HG03575 (cell line): ENCODE measurements at regions not wholly inside any gene's neighbourhood (a gene's known extent, or its start where the extent isn't known, plus 50 kb on each side); places are given as distances from the start of the nearest gene placed in this dataset.

Source experiments
- ATAC-seq: cut with Tn5 transposase; IDR thresholded peaks from one replicate; pipeline ENCODE4 v1.9.1; 2021; ENCODE audit not compliant: unreplicated experiment, insufficient number of reproducible peaks, low FRiP score; ENCODE audit errors: extremely low read depth

DNA sequence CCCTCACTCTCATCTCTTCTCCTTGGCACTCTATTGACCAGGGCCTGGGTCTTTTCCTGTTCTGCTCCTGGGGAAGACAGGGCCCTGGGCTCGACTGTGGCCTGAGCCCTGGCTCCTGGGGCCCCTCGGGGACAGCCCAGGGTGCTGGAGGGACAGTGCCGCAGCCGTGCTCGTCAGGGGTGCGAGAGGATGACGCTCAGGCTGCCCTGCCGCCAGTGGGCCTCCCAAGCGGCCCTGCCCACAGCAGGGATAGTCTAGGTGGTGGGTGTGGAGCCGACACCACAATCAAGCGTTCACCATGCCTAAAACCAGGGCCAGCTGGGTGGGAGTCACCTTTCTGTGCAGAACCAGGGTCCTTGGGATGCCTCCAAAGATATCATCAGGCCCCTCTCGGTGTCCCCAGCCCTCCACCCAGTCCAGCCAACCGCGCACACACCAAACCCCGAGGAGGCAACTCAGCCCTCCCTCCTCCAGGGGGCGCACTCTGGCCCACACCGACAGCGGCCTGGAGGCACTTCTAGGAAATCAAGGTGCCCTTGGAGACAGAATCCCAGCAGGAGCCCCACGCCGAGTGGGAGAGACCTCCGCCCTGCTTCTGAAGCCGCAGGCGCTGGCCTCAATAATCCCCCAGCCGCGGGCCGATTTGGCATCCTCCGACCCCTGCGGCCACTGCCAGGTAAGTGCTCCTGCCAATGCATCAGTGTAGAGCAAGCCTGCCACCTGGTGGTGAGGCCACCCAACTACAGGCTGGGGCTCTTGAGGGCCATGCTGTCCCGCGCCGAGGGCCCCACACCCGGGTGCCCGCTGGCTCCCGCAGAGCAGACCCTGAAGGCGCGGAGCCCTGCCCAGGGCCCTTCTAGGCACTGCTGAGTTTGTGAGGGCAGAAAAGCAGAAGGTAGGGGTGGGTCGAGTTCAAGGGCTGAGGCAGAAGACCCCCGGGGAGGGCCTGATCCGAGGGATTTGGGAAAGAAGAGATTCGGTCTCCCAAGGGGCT, 496.4 kb downstream of the BUD13 start:
- ATAC-seq: no peak

GRCh38 chr11:116275635-116276034, 497.2 kb downstream of the BUD13 start:
- no peak for ATAC-seq

GRCh38 chr11:116274521-116274920, 498.3 kb downstream of the BUD13 start:
- no peak for ATAC-seq

- ATAC-seq: no peak
Measured at GRCh38 chr11:116272181-116272789, 500.5 kb downstream of the BUD13 start.

GRCh38 chr11:116271479-116271878, 501.3 kb downstream of the BUD13 start:
- ATAC-seq: no peak

DNA sequence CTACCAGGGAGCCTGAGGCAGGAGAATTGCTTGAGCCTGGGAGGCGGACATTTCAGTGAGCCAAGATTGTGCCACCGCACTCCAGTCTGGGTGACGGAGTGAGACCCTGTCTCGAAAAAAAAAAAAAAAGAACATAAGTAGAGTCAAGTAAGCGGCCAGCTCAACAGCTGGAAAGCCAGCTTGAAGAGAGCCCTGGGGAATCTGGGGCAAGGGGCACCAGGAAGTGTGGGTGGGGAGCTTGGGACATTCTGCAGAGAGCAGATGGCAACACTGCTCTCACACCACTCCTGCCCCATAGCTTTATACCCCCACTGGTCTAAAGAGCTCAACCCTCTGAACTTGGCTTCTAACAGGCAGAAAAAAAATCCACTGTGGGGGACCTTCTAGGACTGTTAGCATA, 505.6 kb downstream of the BUD13 start:
- ATAC-seq: no peak

DNA sequence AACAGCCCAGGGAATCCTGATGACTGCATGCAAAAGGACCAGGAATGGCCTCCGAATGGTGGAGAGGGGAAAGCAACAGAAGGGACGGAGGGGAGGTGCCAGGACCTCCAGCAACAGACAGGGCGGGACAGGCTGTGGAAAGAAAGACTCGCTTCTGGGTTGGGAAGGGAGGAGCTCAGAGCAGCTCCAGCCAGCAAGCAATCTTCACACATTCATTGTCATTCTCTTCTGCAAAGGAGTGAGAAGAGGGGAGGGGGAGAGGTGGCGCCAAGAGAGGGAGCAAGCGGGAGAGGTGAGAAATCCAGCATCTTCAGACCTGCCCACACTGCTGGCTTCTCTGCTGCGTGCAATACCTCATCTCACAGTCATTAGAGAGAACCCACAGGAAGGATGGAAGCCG, 509.0 kb downstream of the BUD13 start:
- no peak for ATAC-seq

DNA sequence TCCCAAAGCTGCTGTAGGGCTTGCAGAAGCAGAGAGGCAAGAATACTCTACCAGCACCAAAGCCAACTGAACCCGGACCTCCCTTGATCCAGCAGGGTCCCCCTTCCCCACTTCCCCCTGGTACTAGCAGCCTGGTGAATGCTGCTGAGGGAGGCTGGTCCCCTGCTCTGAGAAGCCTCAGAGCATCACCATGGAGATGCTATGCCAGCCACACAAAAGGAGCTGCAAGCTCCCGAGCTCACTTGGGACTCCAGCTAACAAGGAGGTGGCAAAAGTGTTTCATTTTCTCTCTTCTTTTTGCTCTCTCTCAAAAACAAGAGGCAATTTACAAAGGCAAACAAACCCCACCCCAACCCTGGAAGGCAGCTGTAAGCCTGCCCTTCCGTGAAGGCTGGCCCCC, 509.8 kb downstream of the BUD13 start:
- ATAC-seq: no peak

GRCh38 chr11:116262370-116262769, 510.4 kb downstream of the BUD13 start:
- no peak for ATAC-seq

DNA sequence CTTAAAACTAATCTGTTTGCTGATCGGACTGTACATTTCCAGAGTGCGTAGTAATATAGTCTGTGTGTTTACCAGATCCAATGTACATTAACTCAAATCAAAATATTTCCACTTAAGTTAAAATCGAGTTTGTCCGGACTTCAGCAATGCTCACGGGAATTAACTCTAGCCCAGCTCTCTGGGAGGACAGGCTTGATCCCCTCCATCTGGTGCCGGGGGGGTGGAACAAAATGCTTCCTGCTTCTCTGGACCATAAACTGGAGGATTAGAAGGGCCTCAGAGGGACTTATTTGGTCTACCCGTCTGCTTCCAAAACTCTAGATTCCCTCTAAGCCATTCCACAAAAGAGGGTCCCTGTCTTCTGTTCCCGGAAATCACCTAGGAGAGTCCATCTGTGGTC, 511.2 kb downstream of the BUD13 start:
- ATAC-seq: no peak

DNA sequence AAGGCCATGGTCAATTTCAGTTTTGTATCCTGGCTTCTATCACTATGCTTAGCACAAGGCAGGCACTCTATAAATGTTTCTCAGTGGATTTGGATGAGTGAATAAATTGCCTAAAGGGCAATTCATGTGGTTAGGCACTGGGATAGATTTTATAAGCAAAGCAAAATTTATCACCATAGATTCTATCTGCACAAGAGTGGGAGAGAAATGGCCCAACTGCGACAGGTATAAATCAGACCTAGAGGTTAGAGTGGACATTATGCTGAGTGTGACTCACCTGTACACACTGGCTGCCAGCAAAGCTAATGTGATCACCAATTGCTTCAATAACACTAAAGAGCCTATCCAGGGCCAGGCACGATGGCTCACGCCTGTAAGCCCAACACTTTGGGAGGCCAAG, 514.0 kb downstream of the BUD13 start:
- no peak for ATAC-seq

DNA sequence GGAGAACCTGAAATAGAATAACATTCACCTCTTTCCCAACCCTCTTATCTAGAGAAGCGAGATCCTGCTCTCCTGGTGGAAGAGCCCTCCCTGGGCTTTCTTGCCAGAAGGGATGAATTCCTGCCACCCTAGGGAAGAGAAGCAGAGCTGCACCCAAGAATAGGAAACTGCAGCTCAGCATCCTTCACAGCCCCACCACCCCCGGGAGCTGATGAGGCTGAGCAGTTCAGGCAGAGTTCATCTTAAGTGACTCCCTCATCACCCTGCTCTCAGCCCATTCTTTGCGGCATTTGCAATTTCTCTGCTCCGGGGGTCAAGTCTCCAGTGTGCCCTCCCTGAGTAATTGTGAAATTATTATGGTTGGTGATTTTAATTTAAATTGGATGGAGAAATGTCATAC, 514.9 kb downstream of the BUD13 start:
- no peak for ATAC-seq

DNA sequence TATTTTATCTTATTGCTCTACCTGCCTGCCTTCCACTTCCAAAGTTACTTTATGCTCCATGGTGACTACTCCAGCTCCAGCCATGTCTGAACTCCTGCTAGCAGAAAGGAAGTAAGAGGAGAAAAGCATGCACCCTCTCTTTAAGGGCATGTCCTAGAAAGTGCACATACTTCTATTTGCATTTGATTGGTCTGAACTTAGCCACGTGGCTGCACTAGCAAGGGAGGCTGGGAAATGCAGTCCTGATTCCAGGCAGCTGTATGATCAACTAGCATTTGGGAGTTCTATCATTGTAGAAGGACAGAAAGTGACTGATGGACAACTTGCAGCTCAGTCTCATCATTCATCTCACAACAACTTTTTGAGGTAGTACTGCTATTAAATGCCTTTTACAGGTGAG, 515.7 kb downstream of the BUD13 start:
- no peak for ATAC-seq

GRCh38 chr11:116256215-116256614, 516.6 kb downstream of the BUD13 start:
- no peak for ATAC-seq

DNA sequence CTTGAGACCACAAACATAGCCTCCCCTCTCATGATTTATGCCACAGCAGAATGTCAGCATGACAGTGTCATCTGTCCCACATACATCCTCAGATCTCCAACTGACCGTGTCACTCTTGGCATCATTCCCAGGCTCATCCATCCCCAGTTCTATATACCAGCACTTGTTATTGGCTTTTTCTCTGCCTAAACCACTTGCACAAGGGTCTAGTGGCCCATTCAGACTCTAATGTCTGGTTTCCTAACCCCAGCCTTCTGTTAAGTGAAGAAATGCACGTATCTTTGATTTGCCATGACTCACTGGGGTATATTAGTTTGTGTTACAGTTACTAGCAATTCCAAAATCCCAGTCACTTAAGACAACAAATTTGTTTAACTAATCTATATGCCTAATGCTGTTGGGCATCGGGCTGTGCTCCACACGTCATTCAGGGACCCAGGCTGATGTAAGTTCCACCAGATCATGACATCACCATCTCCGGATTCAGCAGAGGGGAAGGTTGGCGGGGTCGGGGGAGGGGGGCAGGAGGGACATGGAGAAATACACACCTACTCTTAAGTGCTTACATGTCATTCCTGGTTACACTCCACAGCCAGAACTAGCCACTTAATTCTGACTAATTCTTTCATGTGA, 517.4 kb downstream of the BUD13 start:
- ATAC-seq: no peak

- ATAC-seq: no peak
Measured at GRCh38 chr11:116250155-116250554, 522.6 kb downstream of the BUD13 start.

- ATAC-seq: no peak
Measured at GRCh38 chr11:116249561-116249960, 523.2 kb downstream of the BUD13 start.

DNA sequence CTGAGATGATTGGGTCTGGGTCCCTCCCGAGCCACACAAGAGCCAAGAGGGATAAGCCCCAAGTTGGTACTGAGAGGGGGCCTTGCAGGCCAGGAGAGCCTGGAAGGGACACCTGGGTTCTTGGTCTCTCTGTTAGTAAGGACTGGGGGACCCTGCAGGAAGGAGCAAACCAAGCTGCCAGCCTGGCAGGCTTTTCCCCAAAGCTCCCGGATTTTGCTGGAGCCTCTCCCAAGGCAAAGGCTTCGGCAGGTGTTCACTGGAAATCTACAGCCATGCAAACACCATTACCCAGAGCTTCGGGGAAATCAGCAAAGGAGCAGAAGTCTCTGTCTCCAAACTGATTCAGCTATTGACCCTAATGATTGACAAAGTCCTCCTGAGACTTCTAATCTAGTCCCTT, 527.9 kb downstream of the BUD13 start:
- no peak for ATAC-seq

GRCh38 chr11:116244439-116244838, 528.3 kb downstream of the BUD13 start:
- no peak for ATAC-seq

GRCh38 chr11:116243991-116244390, 528.8 kb downstream of the BUD13 start:
- ATAC-seq: no peak
